ENCODE measurements at regions not wholly inside any gene's neighbourhood (a gene's known extent, or its start where the extent isn't known, plus 50 kb on each side); places are given as distances from the start of the nearest gene placed in this dataset.

DNA sequence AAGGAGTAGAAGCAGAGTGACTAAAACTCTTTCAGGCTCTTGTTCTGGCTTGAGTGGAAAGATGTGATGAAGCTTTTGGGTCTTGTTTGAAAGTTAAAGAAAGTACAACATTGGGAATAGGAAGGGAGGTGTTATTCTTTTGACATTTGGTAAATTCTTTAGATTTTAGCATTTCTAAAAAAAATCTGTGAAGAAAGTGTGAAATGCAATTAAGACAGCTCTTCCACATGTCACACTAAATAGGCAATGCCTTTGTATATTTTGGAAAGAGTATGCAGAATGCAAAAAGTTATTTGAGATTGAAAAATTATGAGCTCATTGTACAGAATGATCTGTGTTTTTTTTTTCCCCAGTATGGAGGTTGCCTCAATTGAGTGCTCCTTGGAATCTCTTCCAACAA lies 532.2 kb upstream of the DPPA4 start:
- TF ChIP-seq YY1 (IDR thresholded peaks at IDR 0.05; ENCODE audit: insufficient read depth, insufficient read length): no peak
- TF ChIP-seq ZNF274 (IDR thresholded peaks at IDR 0.05; ENCODE audit: low read depth, low read length): no peak

Measured in NT2/D1 (cell line).